ENCODE measurements at regions not wholly inside any gene's neighbourhood (a gene's known extent, or its start where the extent isn't known, plus 50 kb on each side); places are given as distances from the start of the nearest gene placed in this dataset.

- no peak for DNase-seq (ENCODE audit: low read depth in 1 of 2, low spot score in 2 of 2)
- H4K91ac ChIP-seq (replicated peaks; ENCODE audit: insufficient read length, low read length) = no peak overlapping the region
- no peaks in the 10 kb centered on the region for H3K27me3 ChIP-seq (replicated peaks in 1 of 4; ENCODE audit: control insufficient read depth in 3 of 4, extremely low read depth in 1 of 4, insufficient read depth in 3 of 4, low read length in 3 of 4)
- FAIRE-seq = no peak
- H3K4me1 ChIP-seq (replicated peaks in 1 of 4; ENCODE audit: control insufficient read depth in 3 of 4, insufficient read depth in 4 of 4, low read length in 3 of 4) = no peaks in the 10 kb centered on the region
- no peaks in the 10 kb centered on the region for H3K36me3 ChIP-seq (ENCODE audit: control insufficient read depth in 2 of 4, insufficient read depth in 4 of 4, low read length in 3 of 4)
- no peak overlapping the region for H3K18ac ChIP-seq (ENCODE audit: extremely low read depth, low read length)
- CTCF ChIA-PET (ENCODE audit: partially characterized antibody) = interaction anchor here (0.7 to 2.0 kb wide), 3 partner anchors 10 to 895 kb away, joined by 3 to 4 read pairs (median 4); no protein-coding TSS in a partner anchor
- no peak overlapping the region for H2BK5ac ChIP-seq (ENCODE audit: low read depth, low read length)
- H3K79me2 ChIP-seq (ENCODE audit: control insufficient read depth in 1 of 2, insufficient read depth in 2 of 2, low read length in 2 of 2) = no peaks in the 10 kb centered on the region
- no peak overlapping the region for H3K56ac ChIP-seq (replicated peaks; ENCODE audit: insufficient read length, low read depth, low read length)
- H3K4ac ChIP-seq (replicated peaks; ENCODE audit: insufficient read length, low read depth, low read length) = no peak overlapping the region
- H2BK20ac ChIP-seq (ENCODE audit: low read length) = no peak overlapping the region
- H3K14ac ChIP-seq (ENCODE audit: insufficient read length) = no peak overlapping the region
- no peaks in the 10 kb centered on the region for H3K23me2 ChIP-seq (ENCODE audit: low read depth, low read length)
- no peak overlapping the region for H3K9ac ChIP-seq (replicated peaks in 1 of 4; ENCODE audit: extremely low read depth in 1 of 4, low read depth in 3 of 4, low read length in 3 of 4)
- no peaks in the 10 kb centered on the region for H3K9me3 ChIP-seq (ENCODE audit: insufficient read depth in 2 of 2, low read depth in 1 of 2, low read length in 1 of 2)
- no peak overlapping the region for H2BK120ac ChIP-seq (replicated peaks; ENCODE audit: low read depth, low read length)
- no peak overlapping the region for H4K5ac ChIP-seq (ENCODE audit: insufficient read length, low read depth, low read length)
- H3K27ac ChIP-seq (ENCODE audit: low read depth, low read length) = no peak overlapping the region
- no peak overlapping the region for H3K4me3 ChIP-seq (ENCODE audit: extremely low read depth in 1 of 4, insufficient read depth in 2 of 4, low read depth in 3 of 4, low read length in 4 of 4)
- no peaks in the 10 kb centered on the region for H3K79me1 ChIP-seq (ENCODE audit: low read depth, low read length)
- H2BK15ac ChIP-seq (ENCODE audit: low read length) = no peak overlapping the region
- no peak overlapping the region for H3K4me2 ChIP-seq (ENCODE audit: insufficient read depth in 1 of 2, low read depth in 2 of 2, low read length in 2 of 2)
- no peak overlapping the region for H2AFZ ChIP-seq (ENCODE audit: low read length)
- POLR2A ChIA-PET (ENCODE audit: partially characterized antibody) = no interaction called here
- no peak overlapping the region for H2AK5ac ChIP-seq (ENCODE audit: low read depth, low read length)
- no peak for TF ChIP-seq CHD2 (IDR thresholded peaks at IDR 0.05; ENCODE audit: low read length)
- no peak for TF ChIP-seq BCL11A (IDR thresholded peaks at IDR 0.05; ENCODE audit: low read depth in 2 of 2, low read length in 2 of 2)
- no peak for TF ChIP-seq GTF2F1 (IDR thresholded peaks at IDR 0.05; ENCODE audit: borderline replicate concordance, low read depth, low read length)
- no peak for TF ChIP-seq CBX8 (IDR thresholded peaks at IDR 0.05; ENCODE audit: borderline replicate concordance, low read depth, low read length)
- no peak for TF ChIP-seq KDM4A (IDR thresholded peaks at IDR 0.05; ENCODE audit: low read depth, low read length, severe bottlenecking)
- no peak for TF ChIP-seq PHF8 (conservative IDR thresholded peaks at IDR 0.05; ENCODE audit: low read depth, low read length)
- no peak for TF ChIP-seq JUN (IDR thresholded peaks at IDR 0.05; ENCODE audit: low read depth, low read length)
- TF ChIP-seq KDM5A (IDR thresholded peaks at IDR 0.05; ENCODE audit: low read length) = no peak
- TF ChIP-seq ASH2L (IDR thresholded peaks at IDR 0.05; ENCODE audit: low read length) = no peak
- TF ChIP-seq KDM1A (IDR thresholded peaks at IDR 0.05; ENCODE audit: borderline replicate concordance, low read length) = no peak
- no peak for TF ChIP-seq SP1 (IDR thresholded peaks at IDR 0.05; ENCODE audit: low read depth, low read length)
- TF ChIP-seq SIN3A (conservative IDR thresholded peaks at IDR 0.05 in 1 of 2, IDR thresholded peaks at IDR 0.05 in 1 of 2; ENCODE audit: low read depth in 1 of 2, low read length in 2 of 2) = no peak
- TF ChIP-seq SP2 (IDR thresholded peaks at IDR 0.05; ENCODE audit: low read length) = no peak
- TF ChIP-seq SAP30 (IDR thresholded peaks at IDR 0.05; ENCODE audit: insufficient read depth, insufficient replicate concordance, low read length) = no peak
- no peak for TF ChIP-seq RBBP5 (IDR thresholded peaks at IDR 0.05; ENCODE audit: borderline replicate concordance, low read depth, low read length)
- no peak for TF ChIP-seq CBX5 (IDR thresholded peaks at IDR 0.05; ENCODE audit: low read depth, low read length)
- no peak overlapping the region for H4K8ac ChIP-seq (ENCODE audit: extremely low read depth, insufficient read depth, low read length)
- H2BK12ac ChIP-seq (ENCODE audit: low read depth, low read length) = no peak overlapping the region
- H3K23ac ChIP-seq (ENCODE audit: insufficient read length) = no peak overlapping the region
- H4K20me1 ChIP-seq (replicated peaks in 1 of 2; ENCODE audit: control insufficient read depth in 1 of 2, insufficient read depth in 2 of 2, low read length in 2 of 2) = no peaks in the 10 kb centered on the region
Measured at GRCh38 chr3:40725031-40725430, 200.3 kb downstream of the ZNF621 start.
